Upper lobe of left lung (tissue), 6 donors: ENCODE measurements at regions not wholly inside any gene's neighbourhood (a gene's known extent, or its start where the extent isn't known, plus 50 kb on each side); places are given as distances from the start of the nearest gene placed in this dataset.
A peak's percentile ranks its signal among the peaks of the same experiment; 100 is the strongest.

Experiments
- ATAC-seq, 2 donors: fragments of 200-7000 bp; cut with Tn5 transposase; one replicate each; pipeline ENCODE4 v1.9.1; 2022; ENCODE audit warnings: mild to moderate bottlenecking in 2 of 2, moderate library complexity in 2 of 2; ENCODE audit not compliant: low FRiP score in 2 of 2
- DNase-seq, 2 donors: peaks; one replicate each; pipeline ENCODE4 v3.0.0-alpha.2; 2019 to 2020
- H3K27ac ChIP-seq, 4 donors: fragments of 200-600 bp; sonication (generic); one replicate each; pipeline ENCODE4 v1.5.1; 2016 to 2019
- H3K27me3 ChIP-seq, 4 donors: fragments of 200-600 bp; sonication (generic); one replicate each; pipeline ENCODE4 v1.5.1; 2017 to 2019
- H3K36me3 ChIP-seq, 4 donors: fragments of 200-600 bp; sonication (generic); one replicate each; pipeline ENCODE4 v1.5.1; 2016 to 2019
- H3K4me1 ChIP-seq, 4 donors: fragments of 200-600 bp; sonication (generic); one replicate each; pipeline ENCODE4 v1.5.1; 2018 to 2019
- H3K4me3 ChIP-seq, 4 donors: fragments of 200-600 bp; sonication (generic); one replicate each; pipeline ENCODE4 v1.5.1; 2017 to 2019; ENCODE audit warnings: mild to moderate bottlenecking in 2 of 4, moderate library complexity in 1 of 4
- H3K9me3 ChIP-seq, 4 donors: fragments of 200-600 bp; sonication (generic); one replicate each; pipeline ENCODE4 v1.5.1; 2018 to 2019
- EP300 ChIP-seq, 4 donors: sonication (generic); formaldehyde crosslinking; IDR thresholded peaks; one replicate each; pipeline ENCODE4 v1.5.1; 2017; ENCODE audit warnings: antibody characterized with exemption in 4 of 4, control low read depth in 2 of 4
- POLR2A ChIP-seq, 4 donors: fragments of 450-650 bp; IDR thresholded peaks; one replicate each; pipeline ENCODE4 v1.5.1; 2016 to 2017; ENCODE audit warnings: antibody characterized with exemption in 4 of 4, mild to moderate bottlenecking in 2 of 4
- POLR2AphosphoS5 ChIP-seq, 2 donors: sonication (generic); formaldehyde crosslinking; IDR thresholded peaks; one replicate each; pipeline ENCODE4 v1.5.1; 2017; ENCODE audit warnings: antibody characterized with exemption in 2 of 2
- WGBS, 2 donors: methylation state at CpG; one replicate each; pipeline ENCODE4 v1.1.5; 2017 to 2018; 5-methylcytosine and 5-hydroxymethylcytosine counted together
- TF ChIP-seq, protein P1 (sequence below), 6 experiments: fragments of 450-650 bp in 4 of 6; fragments of 200-600 bp in 2 of 6; sonication (generic) in 2 of 6; IDR thresholded peaks; one replicate each; pipeline ENCODE4 v1.5.1; 2016 to 2019; ENCODE audit warnings: antibody characterized with exemption in 6 of 6
- donor health status: DM: no; HTN: no; CAD: no; lungs with moderate emphysema.
- donor health status: DM: no; HTN: yes; CAD: no; lungs with severe emphysema.

GRCh38 chr1:201694608-201695335 lies 134.2 kb upstream of the IPO9 start:
- Histone ChIP-seq H3K4me1 (peaks cover 0 to 3% (median 0%) of the 10 kb centered on the region in 4 donors), H3K27ac (no peak overlapping the region), H3K36me3 (no peaks in the 10 kb centered on the region), H3K4me3 (no peak overlapping the region), H3K9me3 (no peaks in the 10 kb centered on the region), H3K27me3 (no peaks in the 10 kb centered on the region)
- TF ChIP-seq POLR2AphosphoS5 (IDR thresholded peaks at IDR 0.05) (no peak), POLR2A (IDR thresholded peaks at IDR 0.05) (no peak), EP300 (IDR thresholded peaks at IDR 0.05) (no peak)
- TF ChIP-seq, protein P1, sequence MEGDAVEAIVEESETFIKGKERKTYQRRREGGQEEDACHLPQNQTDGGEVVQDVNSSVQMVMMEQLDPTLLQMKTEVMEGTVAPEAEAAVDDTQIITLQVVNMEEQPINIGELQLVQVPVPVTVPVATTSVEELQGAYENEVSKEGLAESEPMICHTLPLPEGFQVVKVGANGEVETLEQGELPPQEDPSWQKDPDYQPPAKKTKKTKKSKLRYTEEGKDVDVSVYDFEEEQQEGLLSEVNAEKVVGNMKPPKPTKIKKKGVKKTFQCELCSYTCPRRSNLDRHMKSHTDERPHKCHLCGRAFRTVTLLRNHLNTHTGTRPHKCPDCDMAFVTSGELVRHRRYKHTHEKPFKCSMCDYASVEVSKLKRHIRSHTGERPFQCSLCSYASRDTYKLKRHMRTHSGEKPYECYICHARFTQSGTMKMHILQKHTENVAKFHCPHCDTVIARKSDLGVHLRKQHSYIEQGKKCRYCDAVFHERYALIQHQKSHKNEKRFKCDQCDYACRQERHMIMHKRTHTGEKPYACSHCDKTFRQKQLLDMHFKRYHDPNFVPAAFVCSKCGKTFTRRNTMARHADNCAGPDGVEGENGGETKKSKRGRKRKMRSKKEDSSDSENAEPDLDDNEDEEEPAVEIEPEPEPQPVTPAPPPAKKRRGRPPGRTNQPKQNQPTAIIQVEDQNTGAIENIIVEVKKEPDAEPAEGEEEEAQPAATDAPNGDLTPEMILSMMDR (IDR thresholded peaks at IDR 0.05) = no peak
- WGBS, 2 donors = 87 to 92% methylated on average over 11 to 12 of the region's 12 CpGs
- ATAC-seq (no peak), DNase-seq (no peak)

DNA sequence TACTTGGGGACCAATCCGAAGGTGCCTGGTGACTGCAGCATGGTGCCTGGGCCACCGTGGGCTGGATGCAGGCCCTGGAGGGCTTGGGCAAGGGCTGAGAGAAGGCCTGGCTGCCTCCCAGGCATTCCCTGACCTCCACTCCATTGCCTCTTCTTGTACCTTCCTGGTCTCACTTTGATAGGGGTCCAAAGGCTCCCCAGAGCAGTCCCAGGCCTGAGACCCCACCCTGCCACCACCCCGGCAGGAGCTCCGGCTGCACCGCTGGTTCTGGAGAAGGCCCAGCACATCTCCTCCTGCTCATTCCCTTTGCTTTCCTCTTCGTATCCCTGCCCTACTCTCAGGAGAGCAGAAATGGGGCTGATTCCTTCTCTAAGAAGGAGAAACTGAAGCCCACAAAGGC lies 133.3 kb upstream of the IPO9 start:
- Histone ChIP-seq H3K4me3 (no peak overlapping the region), H3K27me3 (no peaks in the 10 kb centered on the region), H3K9me3 (no peaks in the 10 kb centered on the region), H3K27ac (no peak overlapping the region), H3K36me3 (no peaks in the 10 kb centered on the region), H3K4me1 (peaks cover 0 to 3% (median 0%) of the 10 kb centered on the region in 4 donors)
- TF ChIP-seq, protein P1 (IDR thresholded peaks at IDR 0.05) = no peak
- no peak for TF ChIP-seq POLR2AphosphoS5 (IDR thresholded peaks at IDR 0.05)
- TF ChIP-seq POLR2A (IDR thresholded peaks at IDR 0.05) = no peak
- no peak for TF ChIP-seq EP300 (IDR thresholded peaks at IDR 0.05)
- ATAC-seq (no peak), DNase-seq (no peak)
- WGBS, 2 donors = 91 to 93% methylated on average over 6 of the region's 6 CpGs

DNA sequence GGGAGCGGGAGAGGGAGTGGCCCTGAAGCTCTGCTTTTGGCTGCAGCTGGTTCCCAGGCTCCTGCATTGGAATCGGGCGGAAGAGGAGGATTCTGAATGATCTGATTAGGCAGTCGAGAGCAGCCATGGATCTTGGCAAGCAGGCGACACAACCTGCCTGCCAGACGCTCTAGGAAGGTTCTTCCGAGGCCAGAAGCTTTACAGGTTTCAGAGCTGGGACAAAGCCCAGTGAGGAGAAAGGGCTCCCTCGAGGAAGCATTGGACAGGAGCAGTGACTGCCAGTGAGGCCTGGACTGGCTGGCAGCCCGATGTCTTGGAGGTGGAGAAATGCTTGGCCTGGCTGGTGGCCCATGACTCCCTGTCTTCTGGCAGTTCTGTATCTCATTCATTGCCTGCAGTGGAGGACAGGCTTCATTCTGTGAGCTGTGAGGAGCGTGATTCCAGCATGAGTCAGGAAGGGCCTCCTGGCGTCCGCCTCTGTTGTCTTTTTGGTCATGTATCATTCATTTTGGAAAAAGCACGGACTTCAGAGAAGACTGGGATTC lies 132.7 kb upstream of the IPO9 start:
- Histone ChIP-seq H3K27me3 (no peaks in the 10 kb centered on the region), H3K4me1 (peaks cover 0 to 3% (median 0%) of the 10 kb centered on the region in 4 donors), H3K27ac (no peak overlapping the region), H3K36me3 (no peaks in the 10 kb centered on the region), H3K9me3 (no peaks in the 10 kb centered on the region), H3K4me3 (no peak overlapping the region)
- TF ChIP-seq POLR2A (IDR thresholded peaks at IDR 0.05) (no peak), EP300 (IDR thresholded peaks at IDR 0.05) (no peak), POLR2AphosphoS5 (IDR thresholded peaks at IDR 0.05) (no peak)
- TF ChIP-seq, protein P1 (IDR thresholded peaks at IDR 0.05) = no peak
- 70 to 85% methylated on average over 13 of the region's 13 CpGs for WGBS, 2 donors
- ATAC-seq (peak in 1 of 2 donors; percentile 94), DNase-seq (no peak)

DNA sequence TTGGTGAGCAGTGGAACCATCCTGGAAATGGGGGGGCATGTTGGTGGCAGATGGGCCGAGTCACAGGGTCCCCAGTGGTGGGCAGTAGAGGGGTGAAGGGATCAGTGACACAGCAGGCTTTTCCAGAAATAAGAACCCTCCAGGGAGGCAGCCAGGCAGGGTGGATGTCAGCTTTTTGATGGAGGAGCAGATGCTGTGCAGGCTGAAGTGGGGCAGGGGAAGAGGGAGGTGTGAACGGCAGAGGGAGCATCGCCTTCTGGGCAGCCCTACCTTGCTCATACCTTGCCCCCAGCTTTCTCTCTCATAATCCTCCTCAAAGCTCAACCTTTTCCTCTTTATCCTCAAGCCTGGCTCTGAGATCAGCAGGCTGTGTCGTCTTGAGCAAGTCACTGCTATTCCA lies 131.8 kb upstream of the IPO9 start:
- Histone ChIP-seq H3K27ac (no peak overlapping the region), H3K36me3 (no peaks in the 10 kb centered on the region), H3K27me3 (no peaks in the 10 kb centered on the region), H3K4me3 (no peak overlapping the region), H3K9me3 (no peaks in the 10 kb centered on the region), H3K4me1 (peaks cover 0 to 3% (median 0%) of the 10 kb centered on the region in 4 donors)
- TF ChIP-seq POLR2AphosphoS5 (IDR thresholded peaks at IDR 0.05) (no peak), POLR2A (IDR thresholded peaks at IDR 0.05) (no peak), EP300 (IDR thresholded peaks at IDR 0.05) (no peak)
- TF ChIP-seq, protein P1 (IDR thresholded peaks at IDR 0.05) = no peak
- no peak for ATAC-seq
- DNase-seq = no peak
- 84 to 94% methylated on average over 4 of the region's 4 CpGs for WGBS, 2 donors
